DND-41 (cell line): ENCODE measurements at regions not wholly inside any gene's neighbourhood (a gene's known extent, or its start where the extent isn't known, plus 50 kb on each side); places are given as distances from the start of the nearest gene placed in this dataset.

ENCODE experiments used
- EZH2 ChIP-seq: IDR thresholded peaks from 3 replicates; pipeline ENCODE4 v1.6.1; 2012; ENCODE audit warnings: borderline replicate concordance, low read depth, mild to moderate bottlenecking, moderate library complexity, low read length, inconsistent platforms; ENCODE audit not compliant: severe bottlenecking
- TF ChIP-seq, protein P1 (sequence below): IDR thresholded peaks from 2 replicates; pipeline ENCODE4 v1.5.1; 2012; ENCODE audit warnings: borderline replicate concordance, low read length, moderate library complexity, mild to moderate bottlenecking; ENCODE audit not compliant: poor library complexity, severe bottlenecking; ENCODE audit errors: extremely low read depth

GRCh38 chr5:117860550-117860949, 1127.8 kb downstream of the DTWD2 start:
- TF ChIP-seq, protein P1, sequence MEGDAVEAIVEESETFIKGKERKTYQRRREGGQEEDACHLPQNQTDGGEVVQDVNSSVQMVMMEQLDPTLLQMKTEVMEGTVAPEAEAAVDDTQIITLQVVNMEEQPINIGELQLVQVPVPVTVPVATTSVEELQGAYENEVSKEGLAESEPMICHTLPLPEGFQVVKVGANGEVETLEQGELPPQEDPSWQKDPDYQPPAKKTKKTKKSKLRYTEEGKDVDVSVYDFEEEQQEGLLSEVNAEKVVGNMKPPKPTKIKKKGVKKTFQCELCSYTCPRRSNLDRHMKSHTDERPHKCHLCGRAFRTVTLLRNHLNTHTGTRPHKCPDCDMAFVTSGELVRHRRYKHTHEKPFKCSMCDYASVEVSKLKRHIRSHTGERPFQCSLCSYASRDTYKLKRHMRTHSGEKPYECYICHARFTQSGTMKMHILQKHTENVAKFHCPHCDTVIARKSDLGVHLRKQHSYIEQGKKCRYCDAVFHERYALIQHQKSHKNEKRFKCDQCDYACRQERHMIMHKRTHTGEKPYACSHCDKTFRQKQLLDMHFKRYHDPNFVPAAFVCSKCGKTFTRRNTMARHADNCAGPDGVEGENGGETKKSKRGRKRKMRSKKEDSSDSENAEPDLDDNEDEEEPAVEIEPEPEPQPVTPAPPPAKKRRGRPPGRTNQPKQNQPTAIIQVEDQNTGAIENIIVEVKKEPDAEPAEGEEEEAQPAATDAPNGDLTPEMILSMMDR = no peak
- no peak for TF ChIP-seq EZH2
